Activated CD8-positive, alpha-beta T cell treated with anti-CD3 and anti-CD28 coated beads for 36 hours (primary cell): ENCODE measurements at regions not wholly inside any gene's neighbourhood (a gene's known extent, or its start where the extent isn't known, plus 50 kb on each side); places are given as distances from the start of the nearest gene placed in this dataset.

Source experiments
- ATAC-seq: fragments of 200-7000 bp; cut with Tn5 transposase; one replicate; pipeline ENCODE4 v1.10.0; 2021; ENCODE audit warnings: mild to moderate bottlenecking, moderate library complexity
- CTCF ChIA-PET: fragments of 350-600 bp; sonication (Branson Sonifier 250); formaldehyde crosslinking; loops from one replicate; lab custom pipeline; 2021; ENCODE audit warnings: antibody characterized with exemption; lab: Charles Lee
- POLR2A ChIA-PET: fragments of 350-600 bp; sonication (Branson Sonifier 250); formaldehyde crosslinking; loops from one replicate; lab custom pipeline; 2021; ENCODE audit warnings: antibody characterized with exemption; lab: Charles Lee
- DNase-seq: peaks from one replicate; pipeline ENCODE4 v3.0.0-alpha.2; 2020
- H3K27ac Mint-ChIP-seq: one replicate; pipeline ENCODE4 v1.8.0; 2021; ENCODE audit warnings: mild to moderate bottlenecking, mixed read lengths
- H3K27me3 Mint-ChIP-seq: one replicate; pipeline ENCODE4 v1.8.0; 2021; ENCODE audit warnings: mixed read lengths
- H3K36me3 Mint-ChIP-seq: one replicate; pipeline ENCODE4 v1.8.0; 2021; ENCODE audit warnings: low read depth, mixed read lengths
- H3K4me1 Mint-ChIP-seq: one replicate; pipeline ENCODE4 v1.8.0; 2021; ENCODE audit warnings: low read depth, mixed read lengths
- H3K4me3 Mint-ChIP-seq: one replicate; pipeline ENCODE4 v1.8.0; 2021; ENCODE audit warnings: mild to moderate bottlenecking, moderate library complexity, mixed read lengths
- H3K9me3 Mint-ChIP-seq: one replicate; pipeline ENCODE4 v1.8.0; 2021; ENCODE audit warnings: mixed read lengths
- CTCF ChIP-seq: fragments of 200-600 bp; IDR thresholded peaks from one replicate; pipeline ENCODE4 v1.8.0; 2022; ENCODE audit warnings: antibody characterized with exemption, mild to moderate bottlenecking
- intact Hi-C: fragments of 100-400 bp; cut with micrococcal nuclease; formaldehyde crosslinking; loops from one replicate; pipeline ENCODE4 v1.10.0; 2022

GRCh38 chr7:142689439-142690120 is 59.7 kb upstream of the PRSS1 start:
- H3K9me3 Mint-ChIP-seq, result no peaks in the 10 kb centered on the region
- POLR2A ChIA-PET, result no interaction called here
- H3K4me3 Mint-ChIP-seq, result no peak overlapping the region
- no peak for DNase-seq
- no peak for ATAC-seq
- intact Hi-C loops, result no loop called here
- no peak for TF ChIP-seq CTCF
- peaks cover 19% of the 10 kb centered on the region for H3K4me1 Mint-ChIP-seq
- H3K27ac Mint-ChIP-seq, result no peak overlapping the region
- CTCF ChIA-PET, result interaction anchor here (1.7 kb wide), 1 partner anchor 94 kb away, joined by 7 read pairs; no protein-coding TSS in a partner anchor
- no peaks in the 10 kb centered on the region for H3K36me3 Mint-ChIP-seq
- H3K27me3 Mint-ChIP-seq, result no peaks in the 10 kb centered on the region

- no peaks in the 10 kb centered on the region for H3K36me3 Mint-ChIP-seq
- no peaks in the 10 kb centered on the region for H3K9me3 Mint-ChIP-seq
- peak; percentile 8 for DNase-seq
- peaks cover 24% of the 10 kb centered on the region for H3K4me1 Mint-ChIP-seq
- intact Hi-C loops, result no loop called here
- H3K27ac Mint-ChIP-seq, result peak overlapping the region; percentile 38
- ChIA-PET CTCF (interaction anchor here (2.1 kb wide), 1 partner anchor 26 kb away, joined by 6 read pairs; no protein-coding TSS in a partner anchor), POLR2A (no interaction called here)
- no peak overlapping the region for H3K4me3 Mint-ChIP-seq
- no peak for TF ChIP-seq CTCF
- peak; percentile 20 for ATAC-seq
- H3K27me3 Mint-ChIP-seq, result no peaks in the 10 kb centered on the region
Observed at GRCh38 chr7:142685877-142686508, 63.3 kb upstream of the PRSS1 start.

- H3K27me3 Mint-ChIP-seq, result no peaks in the 10 kb centered on the region
- no peaks in the 10 kb centered on the region for H3K36me3 Mint-ChIP-seq
- ChIA-PET CTCF (interaction anchor here (0.8 kb wide), 1 partner anchor 39 kb away, joined by 3 read pairs; no protein-coding TSS in a partner anchor), POLR2A (no interaction called here)
- H3K4me3 Mint-ChIP-seq, result no peak overlapping the region
- no peak for TF ChIP-seq CTCF
- H3K9me3 Mint-ChIP-seq, result no peaks in the 10 kb centered on the region
- H3K27ac Mint-ChIP-seq, result no peak overlapping the region
- ATAC-seq, result no peak
- DNase-seq, result no peak
- H3K4me1 Mint-ChIP-seq, result peaks cover 18% of the 10 kb centered on the region
- intact Hi-C loops, result no loop called here
Observed at GRCh38 chr7:142681314-142682092, 67.8 kb upstream of the PRSS1 start.

GRCh38 chr7:142671506-142671905 is 77.8 kb upstream of the PRSS1 start:
- ATAC-seq (no peak), DNase-seq (no peak)
- ChIA-PET CTCF (interaction anchor here (1.1 to 4.3 kb wide), 4 partner anchors 42 to 140 kb away, joined by 3 to 25 read pairs (median 15); no protein-coding TSS in a partner anchor), POLR2A (no interaction called here)
- intact Hi-C loops, result no loop called here
- Mint-ChIP-seq H3K27ac (no peak overlapping the region), H3K4me1 (peaks cover 22% of the 10 kb centered on the region), H3K4me3 (no peak overlapping the region), H3K9me3 (no peaks in the 10 kb centered on the region), H3K36me3 (no peaks in the 10 kb centered on the region), H3K27me3 (no peaks in the 10 kb centered on the region)
- no peak for TF ChIP-seq CTCF
